GM19043 (cell line): ENCODE measurements at regions not wholly inside any gene's neighbourhood (a gene's known extent, or its start where the extent isn't known, plus 50 kb on each side); places are given as distances from the start of the nearest gene placed in this dataset.

Source experiments
- ATAC-seq: cut with Tn5 transposase; IDR thresholded peaks from one replicate; pipeline ENCODE4 v1.9.1; 2021; ENCODE audit warnings: low read depth; ENCODE audit not compliant: unreplicated experiment

DNA sequence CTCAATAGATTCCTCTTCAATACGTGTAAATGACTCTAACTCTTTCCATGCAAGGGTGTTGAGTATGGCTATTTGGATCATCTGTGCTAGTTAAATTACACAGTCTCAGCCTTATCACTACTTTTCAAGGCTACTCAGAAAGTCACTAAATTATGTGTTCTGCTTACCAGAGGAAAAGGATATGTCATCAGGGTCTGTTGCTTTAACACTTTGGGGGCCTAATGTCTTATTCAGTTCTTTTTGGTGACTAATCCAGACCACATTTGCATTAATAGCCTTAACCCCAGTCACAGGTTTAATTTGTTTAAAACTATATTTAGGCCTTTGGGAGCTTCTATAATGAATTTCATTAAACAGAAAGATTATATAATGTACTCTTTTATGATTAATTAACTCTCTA lies 649.3 kb downstream of the RPS29 start:
- no peak for ATAC-seq

DNA sequence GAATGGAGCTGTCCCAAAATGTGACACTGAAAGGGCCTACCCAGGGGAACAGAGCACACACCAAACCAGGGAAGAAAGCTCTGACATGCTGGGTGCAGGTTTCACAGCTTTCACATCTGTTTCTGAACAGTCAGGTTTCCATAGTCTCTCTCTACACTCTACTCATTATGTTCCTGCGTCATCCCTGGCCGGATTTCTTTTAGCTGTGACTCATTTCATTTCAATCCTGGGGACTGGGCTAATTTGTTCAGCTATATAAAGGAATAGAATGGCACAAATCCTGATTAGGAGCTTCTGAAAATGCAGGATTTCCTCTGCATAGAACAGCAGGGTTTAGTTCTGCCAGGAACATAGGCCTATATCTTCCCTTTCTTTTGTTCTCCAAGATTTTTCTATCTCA lies 649.8 kb downstream of the RPS29 start:
- no peak for ATAC-seq

DNA sequence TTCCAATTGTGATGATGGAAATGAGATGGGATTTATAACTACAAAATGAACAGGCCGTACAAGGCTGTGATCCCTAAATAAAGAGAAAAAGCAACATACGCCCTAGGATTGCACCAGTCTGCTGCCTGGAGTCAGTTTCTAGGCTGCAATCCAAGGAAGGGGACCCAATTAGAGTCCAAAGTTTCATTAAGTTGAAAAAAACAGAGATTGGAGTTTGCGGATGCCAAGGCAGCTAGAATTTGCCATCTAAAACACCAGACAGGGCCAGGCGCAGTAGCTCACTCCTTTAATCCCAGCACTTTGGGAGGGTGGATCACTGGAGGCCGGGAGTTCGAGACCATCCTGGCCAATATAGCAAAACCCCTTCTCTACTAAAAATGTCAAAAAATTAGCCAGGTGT lies 661.0 kb downstream of the RPS29 start:
- no peak for ATAC-seq

DNA sequence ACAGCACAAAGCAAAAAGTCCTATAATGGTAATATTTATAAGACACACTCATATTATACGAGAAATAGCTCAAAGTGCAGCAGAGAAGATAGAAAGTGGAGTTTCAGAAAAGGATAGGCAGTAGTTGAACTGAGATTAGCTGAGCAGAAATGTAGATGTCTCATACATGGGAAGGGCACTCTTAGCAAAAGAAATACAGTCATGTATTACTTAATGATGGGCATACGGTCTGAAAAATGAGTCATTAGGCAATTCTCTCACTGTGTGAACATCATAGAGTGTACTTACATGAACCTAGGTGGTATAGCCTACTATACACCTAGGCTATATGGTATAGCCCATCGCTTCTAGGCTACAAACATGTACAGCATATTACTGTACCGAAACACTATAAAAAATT lies 671.3 kb downstream of the RPS29 start:
- no peak for ATAC-seq

DNA sequence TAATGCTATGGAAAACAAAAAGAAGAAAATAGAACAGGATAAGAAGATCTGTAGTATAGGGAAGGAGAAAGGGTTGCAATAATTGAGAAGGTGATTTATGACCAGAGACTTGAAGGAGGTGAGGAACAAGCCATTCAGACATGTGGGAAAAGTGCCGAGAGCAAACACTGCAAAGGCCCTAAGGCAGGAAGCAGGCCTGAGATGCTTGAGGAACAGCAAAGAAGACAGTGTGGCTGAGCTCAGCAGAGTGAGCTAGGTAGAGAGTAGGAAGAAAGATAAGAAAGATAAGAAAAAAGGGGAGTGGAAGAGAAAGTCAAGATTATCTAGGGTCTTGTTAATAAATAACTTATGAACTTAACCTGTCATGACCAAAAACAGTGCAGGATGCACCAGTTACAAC lies 671.8 kb downstream of the RPS29 start:
- no peak for ATAC-seq

DNA sequence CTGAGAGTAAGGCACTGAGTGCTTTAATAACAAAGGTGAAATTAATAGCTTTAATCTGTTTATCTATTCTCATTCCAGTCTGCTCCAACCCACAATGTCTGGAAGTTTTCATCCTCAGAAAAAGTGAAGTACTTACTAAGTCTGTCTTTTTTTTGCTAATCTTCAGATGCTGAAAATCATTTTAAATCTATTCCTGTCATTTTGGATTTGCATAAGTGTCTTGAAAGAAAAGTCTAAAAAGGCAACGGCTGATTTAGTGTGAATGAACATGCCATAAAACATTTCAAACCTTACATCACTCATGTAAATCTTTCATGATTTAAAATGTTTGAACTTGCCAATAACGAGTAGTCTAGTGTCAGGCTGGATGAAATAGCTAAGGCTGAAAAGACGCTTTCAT lies 685.6 kb downstream of the RPS29 start:
- ATAC-seq, result no peak

DNA sequence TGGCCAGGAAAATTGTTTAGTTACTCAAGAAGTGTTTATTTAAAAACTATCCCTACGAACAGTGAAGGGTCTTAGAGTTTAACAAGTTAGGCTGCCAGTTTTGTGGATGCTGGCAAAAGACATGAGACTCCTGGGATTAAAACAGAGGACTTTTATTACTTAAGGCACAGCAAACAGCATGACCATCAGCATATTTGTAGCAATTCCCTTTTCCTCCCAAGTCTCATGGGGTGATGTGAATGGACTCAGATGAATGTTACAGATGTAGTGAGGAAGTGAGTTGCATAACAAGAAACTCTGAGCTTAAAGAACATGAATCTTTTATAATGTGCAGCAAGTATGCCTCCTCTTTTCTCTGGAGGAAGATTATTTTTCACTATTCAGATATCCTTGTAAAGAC lies 695.8 kb downstream of the RPS29 start:
- ATAC-seq, result no peak

DNA sequence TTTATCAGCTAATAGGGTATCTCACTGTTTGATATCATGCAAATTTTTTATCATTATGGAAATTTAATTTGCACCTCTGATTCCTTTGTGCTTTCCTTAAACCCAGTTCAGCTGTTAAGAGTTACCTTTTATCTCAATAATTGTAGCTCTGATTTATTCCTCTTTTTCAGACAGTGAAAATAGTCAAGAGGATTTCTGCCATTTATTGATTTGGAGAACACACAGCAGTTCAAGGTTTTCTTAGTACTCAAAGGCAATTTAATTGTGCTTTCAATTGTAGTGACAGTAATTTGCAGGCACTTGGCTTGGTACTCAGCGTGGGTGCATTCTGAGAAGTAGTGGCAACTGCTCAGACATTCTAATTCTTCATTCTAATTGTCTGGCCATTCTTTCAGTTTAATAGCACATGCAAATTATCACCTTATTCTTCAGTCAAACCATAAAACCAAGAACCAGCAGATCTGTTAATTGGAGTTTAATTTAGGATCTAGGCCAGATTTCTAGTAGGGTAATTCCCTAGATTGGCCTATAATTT lies 709.3 kb downstream of the RPS29 start:
- ATAC-seq, result no peak

DNA sequence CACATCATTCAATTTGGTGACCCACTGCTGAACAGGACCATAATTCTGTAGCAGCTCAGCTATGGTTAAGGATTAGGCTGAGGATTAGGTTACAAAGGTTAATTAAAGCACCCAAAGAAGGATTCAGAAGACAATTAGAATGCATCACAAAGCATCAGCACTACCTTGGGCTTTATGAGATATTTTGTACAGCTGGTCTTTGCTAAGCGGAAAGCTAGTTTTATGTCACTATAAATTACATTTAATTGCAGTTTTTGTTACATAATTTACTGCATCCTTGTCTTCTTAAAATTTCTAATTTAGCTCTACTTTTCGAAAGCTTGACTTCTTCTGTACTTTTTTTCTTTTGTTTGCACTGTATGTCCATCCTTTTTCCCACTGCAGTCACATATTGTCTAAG lies 711.5 kb downstream of the RPS29 start:
- no peak for ATAC-seq

DNA sequence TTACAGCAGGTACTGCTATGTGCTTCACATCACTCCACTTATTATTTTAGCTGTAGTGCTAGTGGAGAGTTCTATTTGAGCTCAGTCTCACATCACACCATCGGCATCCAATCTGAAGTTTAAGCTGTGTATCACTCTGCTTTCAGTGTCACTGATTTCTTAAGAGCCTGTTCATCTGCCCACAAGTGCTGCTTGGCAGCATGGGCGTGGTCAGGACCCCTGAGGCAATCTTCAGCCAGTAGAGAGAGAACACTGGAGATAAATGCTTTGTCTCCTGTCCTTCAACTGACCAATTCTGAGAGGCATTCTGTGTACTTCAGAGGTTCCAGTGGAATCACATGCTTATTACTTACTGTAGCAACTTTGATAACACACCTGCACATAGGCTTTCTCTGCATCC lies 728.8 kb downstream of the RPS29 start:
- no peak for ATAC-seq

DNA sequence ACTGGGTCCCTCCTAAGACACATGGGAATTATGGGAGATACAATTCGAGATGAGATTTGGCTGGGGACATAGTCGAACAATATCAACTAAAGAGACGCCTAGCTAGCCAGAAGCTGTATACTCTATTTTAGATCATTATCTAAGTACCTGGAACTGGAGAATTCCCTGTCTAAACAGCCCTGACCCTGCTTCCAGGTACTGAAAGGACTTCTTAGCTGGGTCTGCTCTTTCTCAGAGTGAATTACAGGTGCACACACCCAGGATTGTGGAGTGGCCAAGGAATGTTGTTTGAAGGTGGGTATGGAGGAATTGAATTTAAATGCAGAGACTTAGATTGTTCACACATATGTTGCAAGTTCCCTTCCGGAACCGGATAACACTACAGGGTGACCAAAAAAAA lies 733.0 kb downstream of the RPS29 start:
- no peak for ATAC-seq

DNA sequence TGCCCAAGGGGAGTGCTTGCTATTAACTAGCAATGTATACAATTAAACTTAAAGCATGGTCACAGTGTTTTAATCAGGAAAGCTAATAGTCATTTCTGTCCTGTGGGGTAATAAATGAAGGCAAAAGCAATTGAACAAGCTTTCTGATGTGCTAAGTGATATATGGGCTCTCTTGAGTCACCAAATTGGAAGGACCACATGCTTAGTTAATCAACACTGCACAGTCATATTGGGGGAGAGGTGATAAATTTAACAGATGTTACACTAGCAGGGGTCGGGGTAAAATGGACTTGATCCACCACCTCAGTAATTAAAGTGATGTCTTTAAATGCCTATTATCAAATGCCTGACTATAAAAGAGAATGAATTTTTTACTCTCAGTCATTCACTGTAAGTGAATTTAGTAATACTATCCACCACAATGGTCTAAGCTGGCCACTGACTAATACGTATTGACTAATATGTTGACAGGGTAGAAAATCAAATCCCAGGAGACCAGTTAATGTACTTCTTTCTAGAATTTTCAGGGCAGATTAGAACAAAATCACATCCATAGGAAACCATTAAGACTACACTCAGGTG lies 736.3 kb downstream of the RPS29 start:
- ATAC-seq, result no peak

DNA sequence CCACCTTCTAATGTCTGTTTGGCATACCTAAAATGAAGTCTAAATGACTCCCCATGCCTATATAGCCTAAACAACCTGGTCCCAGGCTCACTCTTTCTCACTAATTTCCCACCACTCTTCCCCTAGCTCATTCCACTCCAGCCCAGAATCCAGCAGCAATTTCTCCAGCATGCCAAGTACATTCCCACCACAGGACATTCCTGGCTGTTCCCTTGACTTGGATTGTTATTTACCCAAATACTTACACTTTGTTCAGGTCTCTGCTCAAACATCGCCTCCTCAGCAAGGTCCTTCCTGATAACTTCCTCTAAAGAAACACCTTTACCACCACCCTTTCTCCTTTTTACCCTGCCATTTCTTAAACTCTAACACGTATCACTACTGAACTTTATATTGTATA lies 743.4 kb downstream of the RPS29 start:
- ATAC-seq, result no peak

DNA sequence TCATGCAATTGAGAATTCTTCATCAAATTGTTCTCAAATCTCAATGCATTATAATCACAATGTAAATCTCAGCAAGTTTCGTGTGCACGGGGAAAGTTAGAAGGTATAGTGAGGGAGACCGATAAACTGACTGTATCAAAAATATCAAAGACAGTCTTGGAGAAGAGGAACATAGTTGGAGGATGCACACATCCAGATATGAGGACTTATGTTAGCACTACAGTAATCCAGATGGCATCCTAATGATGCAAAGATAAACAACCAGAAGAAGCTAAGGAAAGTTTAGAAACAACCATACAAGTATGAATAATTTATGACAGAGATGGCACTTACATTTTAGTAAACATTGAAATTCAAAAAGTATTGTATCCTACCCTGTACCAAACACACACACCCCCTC lies 760.1 kb downstream of the RPS29 start:
- no peak for ATAC-seq

DNA sequence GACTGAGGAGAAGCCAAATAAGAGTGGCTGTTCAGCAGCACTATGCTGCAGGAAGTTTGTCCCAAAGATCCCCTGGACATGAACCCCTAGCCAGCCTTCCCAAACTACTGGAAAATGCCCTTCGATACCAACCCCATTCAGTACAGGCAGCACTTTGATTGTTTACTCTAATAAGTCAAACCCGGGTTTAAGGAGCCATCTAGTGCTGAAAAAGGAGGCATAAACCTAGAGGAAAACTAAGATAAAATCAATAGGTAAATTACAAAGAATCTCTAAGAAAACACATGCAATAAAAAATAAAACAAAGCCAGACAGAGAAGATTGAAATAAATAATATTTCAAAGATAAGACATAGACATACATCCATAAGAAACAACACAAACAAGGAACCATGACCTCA lies 771.6 kb downstream of the RPS29 start:
- no peak for ATAC-seq

DNA sequence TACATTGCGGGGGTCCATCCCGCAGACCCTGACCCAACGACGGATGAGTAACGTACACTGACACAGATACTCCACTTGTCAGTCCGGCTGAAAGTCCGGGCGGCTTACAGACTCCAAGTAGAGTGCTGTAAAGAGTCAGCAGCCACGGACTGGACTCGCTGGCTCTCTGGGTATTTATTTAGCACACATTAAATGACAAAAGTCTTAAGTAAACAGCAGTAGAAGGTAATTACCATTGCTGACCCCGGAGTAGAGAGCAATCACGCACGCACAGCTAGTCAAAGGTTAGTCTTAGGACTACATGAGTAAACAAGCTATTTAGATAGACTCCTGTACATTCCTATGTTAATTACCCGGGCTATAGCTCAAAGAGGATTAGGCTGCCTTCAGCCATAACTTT lies 780.9 kb downstream of the RPS29 start:
- ATAC-seq, result no peak

DNA sequence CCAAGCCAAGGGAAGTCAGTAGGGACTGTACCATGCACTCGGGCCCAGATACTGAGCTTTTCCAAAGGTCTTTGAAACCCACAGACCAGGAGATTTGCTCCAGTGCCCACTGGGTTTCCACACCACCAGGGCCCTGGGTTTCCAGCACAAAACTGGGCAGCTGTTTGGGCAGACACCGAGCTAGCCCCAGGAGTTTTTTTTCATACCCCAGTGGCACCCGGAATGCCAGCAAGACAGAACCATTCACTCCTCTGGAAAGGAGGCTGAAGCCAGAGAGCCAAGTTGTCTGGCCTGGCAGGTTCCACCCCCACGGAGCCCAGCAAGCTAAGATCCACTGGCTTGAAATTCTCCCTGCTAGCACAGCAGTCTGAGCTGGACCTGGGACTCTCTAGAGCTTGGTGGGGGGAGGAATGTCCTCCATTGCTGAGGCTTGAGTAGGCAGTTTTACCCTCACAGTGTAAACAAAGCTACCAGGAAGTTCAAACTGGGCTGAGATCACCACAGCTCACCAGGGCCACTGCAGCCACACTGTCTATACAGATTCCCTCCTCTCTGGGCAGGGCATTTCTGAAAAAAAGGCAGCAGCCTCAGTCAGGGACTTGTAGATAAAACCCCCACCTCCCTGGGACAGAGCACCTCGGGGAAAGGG lies 793.7 kb downstream of the RPS29 start:
- ATAC-seq, result no peak

DNA sequence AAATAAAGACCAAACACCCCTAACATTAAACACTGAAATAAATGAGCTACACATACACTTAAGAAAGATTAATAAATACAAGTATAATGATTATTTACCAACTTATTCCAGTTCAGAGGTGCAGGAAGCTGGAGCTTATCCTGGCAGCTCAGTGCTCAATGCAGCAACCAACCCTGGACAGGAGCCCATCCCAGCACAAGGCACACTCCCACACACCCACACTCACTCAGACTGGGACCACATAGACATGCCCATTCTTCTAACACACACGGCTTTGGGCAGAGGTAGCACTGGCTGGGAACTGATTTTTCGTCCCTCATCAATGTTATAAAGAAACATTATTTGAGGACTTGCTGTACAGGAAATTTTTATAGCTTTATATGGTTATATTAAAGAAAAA lies 797.4 kb downstream of the RPS29 start:
- ATAC-seq, result no peak

DNA sequence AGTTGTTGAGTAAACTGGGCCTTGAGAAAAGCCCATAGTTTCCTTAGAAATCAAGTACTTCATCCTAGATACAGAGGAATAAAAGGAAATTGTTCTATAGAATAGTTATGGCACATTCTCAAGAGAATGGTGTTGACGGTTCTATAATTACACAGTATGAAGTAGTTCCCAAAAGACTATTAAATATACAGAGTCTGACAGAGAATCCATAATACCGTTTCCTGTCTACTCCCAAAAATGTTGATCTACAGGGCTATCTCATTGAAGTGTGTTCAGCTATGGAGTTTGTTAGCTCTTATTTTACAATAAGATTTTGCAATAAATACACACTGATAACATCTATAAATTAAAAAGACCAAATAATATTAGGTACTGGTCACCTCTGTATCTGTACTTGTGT lies 799.7 kb downstream of the RPS29 start:
- ATAC-seq, result no peak

DNA sequence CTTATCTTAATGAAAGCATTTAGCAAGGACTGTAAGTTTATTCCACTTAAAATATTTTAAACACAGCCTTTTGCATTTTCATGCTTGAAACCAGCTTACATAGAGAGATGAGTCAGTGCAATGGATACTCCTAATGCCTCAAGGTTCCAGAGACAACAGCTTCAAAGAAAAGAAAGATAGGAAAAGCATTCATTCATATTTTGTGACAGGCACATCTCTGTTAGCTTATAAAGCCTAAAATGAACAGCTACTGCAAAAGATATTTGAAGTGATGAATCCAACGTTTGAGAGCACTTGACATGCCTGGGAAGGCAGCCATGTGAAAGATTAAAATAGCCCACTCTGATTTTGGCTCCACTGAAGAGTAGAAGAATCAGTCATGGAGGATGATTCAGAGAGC lies 814.5 kb downstream of the RPS29 start:
- no peak for ATAC-seq

DNA sequence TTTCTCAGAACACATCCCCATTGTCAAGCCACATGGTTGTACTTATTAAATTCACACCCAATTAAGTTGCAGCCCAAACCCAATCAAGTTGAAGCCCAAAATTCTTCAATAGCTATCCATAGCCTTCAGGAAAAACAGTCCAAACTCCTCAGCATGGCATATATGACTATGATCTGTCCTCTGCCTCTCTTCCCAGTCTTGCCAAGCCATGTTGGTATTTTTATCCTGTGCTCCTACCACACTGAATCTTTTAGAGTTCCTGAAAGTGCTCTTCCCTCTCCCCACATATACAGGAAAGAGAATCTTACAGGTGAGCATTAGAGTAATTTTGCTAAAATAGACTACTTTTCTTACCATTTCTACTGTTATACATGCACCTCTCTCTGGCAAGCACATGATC lies 834.9 kb downstream of the RPS29 start:
- no peak for ATAC-seq

DNA sequence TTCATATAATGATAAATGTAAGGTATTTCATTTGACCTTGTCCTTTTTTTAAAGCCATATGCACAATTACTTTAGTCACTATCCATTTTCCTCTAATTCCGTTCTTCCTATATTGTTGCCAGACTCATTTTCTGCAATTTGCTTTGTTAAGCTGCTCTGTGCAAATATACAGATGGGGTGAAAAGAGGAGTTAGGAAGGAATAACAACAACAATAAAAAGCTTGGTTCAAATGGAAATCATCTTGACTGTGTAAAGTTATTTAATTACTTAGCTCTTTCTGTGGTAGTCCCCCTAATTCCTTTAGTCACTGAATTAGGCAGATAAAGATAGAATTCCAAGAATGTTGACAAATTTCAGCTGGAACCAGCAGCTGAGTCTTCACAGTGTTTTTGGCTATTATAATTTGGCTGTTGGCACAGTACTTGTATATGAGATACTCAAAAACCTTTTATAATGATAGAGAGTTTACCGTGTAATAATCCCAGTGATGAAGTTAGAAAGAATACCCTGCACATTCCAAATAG lies 838.0 kb downstream of the RPS29 start:
- ATAC-seq, result no peak
